ENCODE measurements at regions not wholly inside any gene's neighbourhood (a gene's known extent, or its start where the extent isn't known, plus 50 kb on each side); places are given as distances from the start of the nearest gene placed in this dataset.

GRCh38 chr6:145042559-145042958, 692.8 kb downstream of the EPM2A start:
- H3K4me2 ChIP-seq, result no peak overlapping the region
- H3K27me3 Mint-ChIP-seq (ENCODE audit: insufficient read depth, low read depth, poor library complexity), result peaks cover 8% of the 10 kb centered on the region
- no peak for TF ChIP-seq POLR2AphosphoS5 (IDR thresholded peaks at IDR 0.05; ENCODE audit: low read depth)
- no peak for TF ChIP-seq REST (IDR thresholded peaks at IDR 0.05; ENCODE audit: unreplicated experiment)
- TF ChIP-seq CTCF (conservative IDR thresholded peaks at IDR 0.05; ENCODE audit: low read depth in 2 of 2), result peak; percentile 70 to 71
- TF ChIP-seq ETS1 (IDR thresholded peaks at IDR 0.05), result no peak
- no peak for TF ChIP-seq ZNF114 (CRISPR knock-in tag; IDR thresholded peaks at IDR 0.05)
- TF ChIP-seq JUNB (IDR thresholded peaks at IDR 0.05; ENCODE audit: unreplicated experiment), result no peak
- no peak for TF ChIP-seq NANOG (IDR thresholded peaks at IDR 0.05; ENCODE audit: borderline replicate concordance)
- no peak for TF ChIP-seq ZNF331 (CRISPR knock-in tag; IDR thresholded peaks at IDR 0.05; ENCODE audit: low read depth)
- no peak for TF ChIP-seq ZNF462 (CRISPR knock-in tag; IDR thresholded peaks at IDR 0.05)
- peaks cover 14% of the 10 kb centered on the region for H3K4me1 ChIP-seq (ENCODE audit: insufficient read depth)
- H3K27ac ChIP-seq (ENCODE audit: low read depth), result no peak overlapping the region
- no peaks in the 10 kb centered on the region for H3K79me2 ChIP-seq (replicated peaks; ENCODE audit: insufficient read depth)
- no peaks in the 10 kb centered on the region for H3K27me3 ChIP-seq (ENCODE audit: insufficient read depth)
- no peak overlapping the region for H2AFZ ChIP-seq
- H3K9me3 Mint-ChIP-seq, result peaks cover 7% of the 10 kb centered on the region; the same call in 2 of the 3 replicates
- H3K4me1 Mint-ChIP-seq, result peaks cover 20% of the 10 kb centered on the region
- peak; percentile 76 for DNase-seq (ENCODE audit: low spot score)
- no peaks in the 10 kb centered on the region for H3F3A ChIP-seq (replicated peaks; ENCODE audit: low read depth)
- peak; percentile 86 for ATAC-seq
- H3K9me2 ChIP-seq (ENCODE audit: insufficient read depth), result no peaks in the 10 kb centered on the region
- no peak overlapping the region for H3K4me3 ChIP-seq
- H3K4me3 Mint-ChIP-seq, result no peak overlapping the region
- H4K20me1 ChIP-seq (replicated peaks; ENCODE audit: insufficient read depth), result no peaks in the 10 kb centered on the region
- H3K27ac Mint-ChIP-seq, result no peak overlapping the region
- H3K36me3 Mint-ChIP-seq (ENCODE audit: low read depth), result peaks cover 6% of the 10 kb centered on the region; the same call in 2 of the 3 replicates
- no peaks in the 10 kb centered on the region for H3K36me3 ChIP-seq (ENCODE audit: insufficient read depth)

All from GM23338 (cell line).